ENCODE measurements at regions not wholly inside any gene's neighbourhood (a gene's known extent, or its start where the extent isn't known, plus 50 kb on each side); places are given as distances from the start of the nearest gene placed in this dataset.

DNA sequence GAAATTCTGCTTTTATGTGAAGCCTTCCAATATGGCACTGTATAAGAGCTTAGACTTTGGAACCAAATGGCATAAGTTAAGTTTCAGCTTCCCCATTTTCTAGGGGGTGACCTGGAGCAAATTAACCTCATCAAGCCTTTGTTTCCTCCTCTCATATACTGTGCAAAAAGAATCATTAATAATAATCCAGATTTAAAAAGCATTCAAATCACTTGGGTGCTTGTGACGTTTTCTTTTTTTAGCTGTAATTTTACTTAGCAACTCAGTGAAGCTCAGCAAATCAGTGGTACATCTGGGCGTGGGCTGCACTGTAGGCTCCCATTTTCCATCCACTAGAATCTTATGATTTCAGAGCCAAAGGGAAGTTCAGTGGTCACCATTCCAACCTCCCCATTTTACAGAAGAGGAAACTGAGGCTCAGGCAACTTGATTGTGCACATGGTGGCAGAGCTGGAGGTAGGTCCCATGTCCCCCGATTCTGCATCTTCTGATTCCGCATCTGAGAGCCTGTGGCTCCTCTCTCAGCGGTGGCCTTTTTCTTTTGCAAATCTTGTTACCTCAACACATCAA lies 131.2 kb downstream of the SNAPC1 start:
- DNase-seq (ENCODE audit: low spot score) = no peak

DNA sequence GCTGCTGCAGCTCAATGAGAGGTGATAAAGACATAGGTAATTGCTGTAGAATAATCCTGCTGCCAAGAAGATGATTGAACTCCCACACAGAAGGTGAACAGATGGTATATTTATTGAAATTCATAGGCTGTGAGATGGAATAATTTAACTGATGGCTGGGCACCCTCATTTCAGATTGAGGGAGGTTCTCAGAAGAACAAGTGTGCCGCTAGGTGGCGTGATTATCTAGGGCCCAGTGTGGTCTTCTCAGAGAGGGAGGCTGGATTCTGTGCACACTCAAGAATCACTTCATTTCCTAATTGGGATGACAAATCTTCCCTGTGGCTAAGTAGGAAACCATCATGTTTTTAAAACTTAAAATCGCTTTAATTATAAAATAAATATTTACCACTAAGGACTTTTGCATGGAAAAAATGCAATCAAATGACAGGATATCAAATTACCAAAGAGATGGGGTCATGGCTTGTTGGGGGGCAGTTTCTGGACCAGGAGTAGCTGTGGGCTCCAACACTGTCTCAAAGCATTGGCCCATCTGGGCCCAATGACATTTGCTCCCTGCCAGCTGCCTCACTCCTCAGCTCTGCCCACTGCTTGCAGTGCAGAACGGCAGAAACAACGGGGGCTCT lies 132.3 kb downstream of the SNAPC1 start:
- peak; percentile 73 for DNase-seq (ENCODE audit: low spot score)

DNA sequence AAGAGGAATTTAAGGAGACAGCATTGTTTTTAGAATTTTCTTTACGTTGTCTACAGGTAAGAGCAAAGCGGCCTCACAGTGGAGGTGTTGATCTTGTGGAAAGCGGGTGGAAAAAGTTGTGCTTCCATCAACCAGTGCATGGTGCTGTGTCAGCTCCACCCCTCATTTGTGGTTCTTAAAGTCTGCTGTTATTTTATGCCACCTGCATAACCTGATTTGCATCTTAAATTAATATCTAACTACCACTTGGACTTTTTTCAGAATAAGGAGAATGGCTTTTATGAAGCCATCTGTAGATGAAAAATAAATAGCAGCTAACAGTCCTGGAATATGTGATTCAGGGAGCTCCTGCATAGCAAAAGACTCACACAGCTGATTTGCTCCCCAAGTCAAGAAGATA lies 135.1 kb downstream of the SNAPC1 start:
- no peak for DNase-seq (ENCODE audit: low spot score)

DNA sequence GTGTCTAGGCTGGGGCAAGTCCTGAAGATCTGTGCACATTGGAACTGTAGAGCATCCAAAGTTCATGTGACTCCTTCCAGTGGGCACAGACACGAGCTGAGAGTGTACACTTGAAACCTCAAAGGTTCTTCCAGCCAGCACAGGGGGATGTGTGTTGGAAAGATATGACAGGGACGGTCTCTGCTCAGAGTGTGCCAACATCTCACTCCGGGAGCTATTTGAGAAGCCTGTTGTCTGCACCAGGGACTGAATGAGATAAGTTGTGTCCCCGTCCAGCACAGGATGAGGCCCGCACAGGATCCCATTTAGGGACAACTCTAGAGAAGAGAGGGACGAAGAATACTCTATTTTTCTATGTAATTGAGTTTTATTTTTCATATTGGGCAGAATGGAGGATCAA lies 136.3 kb downstream of the SNAPC1 start:
- no peak for DNase-seq (ENCODE audit: low spot score)

DNA sequence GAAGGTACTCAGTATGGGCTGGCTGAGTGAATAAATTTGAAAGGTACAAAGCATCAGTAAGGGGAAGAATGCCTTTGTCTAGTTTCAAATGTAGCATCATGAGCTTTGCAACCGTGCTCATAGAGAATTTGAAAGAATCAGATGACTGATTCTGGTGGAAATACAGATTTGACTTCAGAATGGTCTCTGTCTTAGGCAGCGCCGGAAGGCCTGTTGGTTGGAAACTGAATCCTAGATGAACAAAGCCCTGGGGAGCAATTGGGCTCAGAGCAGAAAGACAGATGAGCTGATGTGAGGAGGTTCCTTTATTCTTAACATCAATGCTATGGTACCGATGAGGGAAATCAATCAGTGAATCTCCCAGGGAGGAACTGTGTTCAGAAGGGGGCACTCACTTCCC lies 137.3 kb downstream of the SNAPC1 start:
- DNase-seq (ENCODE audit: low spot score) = no peak

DNA sequence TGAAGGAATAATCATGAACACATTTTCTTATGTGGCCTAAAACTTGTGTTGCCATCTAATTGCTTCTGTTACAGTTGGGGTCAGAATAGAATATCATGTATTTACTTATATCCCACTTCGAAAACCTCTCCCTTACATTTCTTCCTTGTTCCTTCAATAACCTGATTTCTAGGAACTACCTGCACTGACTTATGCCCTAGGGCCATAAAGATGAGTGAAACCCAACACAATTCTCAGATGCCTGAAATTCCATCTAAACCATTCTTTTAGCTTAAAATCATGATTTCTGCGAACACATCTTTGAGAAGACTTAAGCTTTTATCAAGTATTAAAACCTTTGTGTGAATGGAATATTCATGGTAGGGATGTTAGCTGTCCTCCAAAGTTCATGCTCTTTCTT lies 142.7 kb downstream of the SNAPC1 start:
- DNase-seq (ENCODE audit: low spot score) = no peak

DNA sequence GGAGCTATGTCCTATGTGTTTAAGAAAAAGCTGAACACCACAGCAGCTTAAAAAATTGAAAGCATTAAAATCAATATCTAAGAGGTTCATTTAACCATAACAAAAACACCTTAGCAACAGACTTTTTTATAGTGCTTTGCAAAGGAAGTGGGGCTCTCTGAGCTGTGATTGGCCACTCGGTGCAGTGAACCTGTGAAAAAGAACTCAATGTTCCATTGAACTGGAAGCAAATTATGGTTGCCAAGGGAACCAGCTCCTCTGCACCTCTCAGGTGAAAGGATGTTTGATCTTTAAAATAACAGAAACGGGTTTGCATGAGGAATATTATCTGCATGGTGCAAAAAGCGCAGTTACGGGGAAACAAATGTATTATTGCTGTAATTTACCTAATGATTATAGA lies 149.4 kb downstream of the SNAPC1 start:
- DNase-seq (ENCODE audit: low spot score) = no peak

DNA sequence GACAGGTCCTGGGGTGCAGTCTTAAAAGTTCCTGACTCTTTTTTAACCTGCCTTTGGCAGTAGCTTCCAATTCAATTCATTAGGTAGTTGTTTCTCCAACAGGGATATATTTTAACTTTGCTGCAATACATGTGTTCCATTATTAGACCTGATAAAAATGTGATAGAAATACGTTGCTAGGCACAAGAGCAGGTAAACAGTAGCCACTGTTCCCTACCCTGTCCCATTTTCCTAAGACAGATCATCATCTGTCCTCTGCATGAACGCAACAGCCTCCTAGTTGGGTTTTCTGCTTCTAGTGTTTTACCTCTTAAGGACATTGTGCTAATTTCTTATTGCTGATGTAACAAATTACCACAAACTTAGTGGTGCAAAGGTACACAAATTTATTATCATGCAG lies 156.8 kb downstream of the SNAPC1 start:
- DNase-seq (ENCODE audit: low spot score) = no peak

DNA sequence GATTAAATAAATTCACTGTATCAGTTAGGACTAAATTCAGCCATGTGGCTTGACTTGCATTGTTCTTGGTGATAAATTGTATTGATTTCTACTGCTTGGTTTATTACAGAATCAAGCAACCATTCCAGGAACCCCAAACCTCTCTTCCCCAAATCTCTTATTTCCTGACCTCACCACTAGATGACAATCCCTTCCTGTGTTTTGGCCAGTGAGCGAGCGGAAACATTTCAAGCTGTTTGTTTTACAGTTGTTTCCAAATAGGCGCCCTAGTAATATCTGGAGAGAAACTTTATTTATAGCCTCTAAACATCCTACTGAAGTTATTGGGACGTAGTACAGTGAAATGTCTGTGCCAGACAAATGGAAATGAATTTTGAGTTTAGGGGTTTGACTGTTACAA lies 161.1 kb downstream of the SNAPC1 start:
- no peak for DNase-seq (ENCODE audit: low spot score)

DNA sequence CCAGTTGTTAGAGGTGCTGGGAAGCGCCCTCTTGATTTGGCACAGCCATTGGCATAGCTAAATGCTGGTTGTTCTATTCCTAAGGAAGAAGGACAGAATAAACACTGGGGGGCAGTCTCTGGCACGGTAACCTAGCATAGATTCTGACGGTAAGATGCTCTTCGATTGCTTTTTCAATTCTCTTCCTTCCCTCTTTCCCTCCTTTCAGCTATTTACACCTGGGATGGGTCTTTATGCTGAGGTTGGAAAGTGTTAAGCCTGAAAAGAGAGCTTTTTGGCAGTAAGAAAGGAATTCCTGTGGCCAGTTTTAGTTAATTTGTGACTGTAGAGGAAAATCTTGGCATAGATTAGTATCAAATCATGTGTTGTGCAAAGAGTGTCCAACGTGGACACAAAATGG lies 162.8 kb downstream of the SNAPC1 start:
- peak; percentile 33 for DNase-seq (ENCODE audit: low spot score)

DNA sequence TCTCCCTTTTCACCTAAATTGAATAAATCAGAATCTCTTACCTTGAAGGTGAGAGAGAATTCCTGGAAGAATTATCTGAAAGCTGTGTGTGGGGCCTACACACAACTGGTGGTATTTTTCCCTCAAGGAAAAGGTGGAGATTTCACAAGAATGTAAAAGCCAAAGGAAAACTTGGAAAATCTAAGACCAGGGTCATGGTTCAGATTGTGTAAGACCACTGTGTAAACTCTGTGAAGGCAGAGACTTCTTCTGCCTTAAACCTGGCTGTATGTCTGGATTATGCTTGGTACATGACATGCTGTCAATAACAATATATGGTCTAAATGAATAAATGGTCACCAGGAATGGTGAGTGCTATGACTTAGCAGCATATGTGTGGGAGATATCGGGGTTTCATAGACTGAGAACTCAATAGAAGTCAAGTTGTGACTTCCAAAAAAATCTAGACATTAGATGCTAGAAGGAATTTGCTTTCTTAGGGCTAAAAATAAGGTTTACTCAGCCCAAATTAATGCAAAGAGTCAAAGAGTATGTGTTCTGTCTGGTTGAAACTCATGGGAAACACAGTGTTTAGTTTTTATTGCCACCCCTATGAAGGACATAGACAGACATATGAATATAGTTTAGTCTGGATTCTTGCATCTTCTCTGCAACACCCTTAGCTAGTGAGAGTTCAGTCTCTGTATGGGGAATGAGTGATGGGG lies 163.7 kb downstream of the SNAPC1 start:
- DNase-seq (ENCODE audit: low spot score) = no peak

DNA sequence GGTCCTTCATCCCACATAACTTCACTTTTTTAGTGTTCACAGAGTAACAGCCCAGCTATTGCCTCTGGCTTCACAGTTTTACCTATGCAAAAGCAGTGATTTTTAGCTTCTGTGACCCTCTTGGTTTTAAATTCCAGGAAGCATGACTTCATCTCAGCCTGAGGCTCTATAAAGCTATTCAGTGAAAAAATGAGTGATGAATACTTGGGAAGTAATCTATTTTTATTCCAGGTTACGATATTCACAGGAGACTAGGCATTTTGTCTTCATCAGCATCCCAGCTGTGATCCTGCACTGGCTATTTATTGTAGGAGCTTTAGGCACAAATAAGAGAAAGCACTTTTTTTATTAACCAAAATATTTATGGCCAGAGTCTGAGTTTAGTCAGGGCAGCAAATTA lies 164.8 kb downstream of the SNAPC1 start:
- no peak for DNase-seq (ENCODE audit: low spot score)

DNA sequence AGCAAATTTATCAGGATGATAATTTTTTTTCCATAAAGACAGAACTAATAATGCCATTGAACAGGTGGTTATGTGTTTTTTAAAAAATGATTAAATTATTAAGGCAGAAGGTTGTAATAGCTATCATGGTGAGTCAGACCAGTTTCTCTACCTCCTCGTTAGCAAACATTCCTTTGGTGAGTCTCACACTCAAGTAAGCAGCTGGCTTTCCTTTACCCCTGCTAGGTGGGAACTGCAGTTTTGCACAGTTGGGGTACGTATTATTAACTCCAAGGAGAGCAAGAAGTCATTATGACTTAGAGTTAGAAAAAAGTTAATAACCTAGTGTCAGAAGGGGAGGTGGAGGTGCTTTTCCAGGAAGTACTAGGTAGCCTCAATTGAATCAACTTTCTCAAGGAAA lies 165.3 kb downstream of the SNAPC1 start:
- peak; percentile 16 for DNase-seq (ENCODE audit: low spot score)

DNA sequence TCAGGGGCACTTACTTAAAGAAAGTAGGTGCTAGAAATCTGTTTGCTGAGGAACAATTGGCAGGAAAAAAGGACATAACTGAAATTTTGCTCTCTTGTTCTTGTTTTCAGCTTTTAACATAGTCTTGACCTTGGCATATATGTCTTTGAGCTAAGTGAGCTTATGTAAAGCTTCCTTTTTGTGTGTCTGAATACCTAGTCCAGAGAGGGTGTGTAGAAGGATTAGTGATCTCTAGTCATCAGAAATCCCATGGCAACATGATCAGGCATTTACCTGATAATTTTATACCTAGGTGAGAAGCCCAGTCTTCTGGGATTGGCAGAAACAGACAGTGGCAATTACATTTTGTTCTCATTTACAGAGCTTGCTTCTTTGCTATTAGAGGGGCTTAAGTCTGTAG lies 166.1 kb downstream of the SNAPC1 start:
- DNase-seq (ENCODE audit: low spot score) = no peak

DNA sequence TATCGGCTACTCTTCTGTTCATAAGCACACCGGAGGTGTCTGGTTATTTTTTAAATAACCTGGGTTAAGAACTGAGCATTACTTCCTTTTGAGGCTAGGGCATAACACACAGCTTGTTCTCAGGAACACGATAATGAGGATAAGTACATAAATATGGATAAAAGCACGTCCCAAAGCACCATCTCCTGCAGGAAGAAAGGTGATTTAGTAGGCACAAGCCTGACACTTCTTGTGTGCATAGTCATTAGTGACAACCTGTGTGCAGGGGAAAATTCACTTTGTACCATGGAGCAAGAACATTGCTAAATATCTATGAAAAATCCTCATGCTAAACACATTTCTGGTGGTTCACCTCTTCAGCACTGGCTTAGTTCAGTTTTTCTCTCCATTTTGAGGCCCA lies 166.5 kb downstream of the SNAPC1 start:
- no peak for DNase-seq (ENCODE audit: low spot score)

DNA sequence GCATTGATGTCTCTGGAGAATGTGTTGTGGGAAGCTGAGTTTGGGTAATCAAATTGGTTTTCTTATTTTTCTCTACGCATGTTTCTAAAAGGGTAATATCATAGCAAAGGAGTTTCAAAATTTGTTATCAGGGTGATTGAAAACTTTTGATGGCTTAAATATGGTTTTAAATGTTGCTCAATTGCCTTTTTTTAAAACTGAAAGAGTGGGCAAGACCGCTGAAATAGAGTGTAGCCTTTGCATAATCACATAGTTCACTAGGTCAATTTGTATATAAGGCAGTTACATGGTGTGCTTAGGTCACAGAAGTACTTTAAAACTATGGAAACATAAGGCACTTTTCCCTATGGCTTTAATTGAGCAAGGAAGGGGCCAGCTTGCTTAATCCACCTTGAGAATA lies 167.4 kb downstream of the SNAPC1 start:
- DNase-seq (ENCODE audit: low spot score) = no peak

DNA sequence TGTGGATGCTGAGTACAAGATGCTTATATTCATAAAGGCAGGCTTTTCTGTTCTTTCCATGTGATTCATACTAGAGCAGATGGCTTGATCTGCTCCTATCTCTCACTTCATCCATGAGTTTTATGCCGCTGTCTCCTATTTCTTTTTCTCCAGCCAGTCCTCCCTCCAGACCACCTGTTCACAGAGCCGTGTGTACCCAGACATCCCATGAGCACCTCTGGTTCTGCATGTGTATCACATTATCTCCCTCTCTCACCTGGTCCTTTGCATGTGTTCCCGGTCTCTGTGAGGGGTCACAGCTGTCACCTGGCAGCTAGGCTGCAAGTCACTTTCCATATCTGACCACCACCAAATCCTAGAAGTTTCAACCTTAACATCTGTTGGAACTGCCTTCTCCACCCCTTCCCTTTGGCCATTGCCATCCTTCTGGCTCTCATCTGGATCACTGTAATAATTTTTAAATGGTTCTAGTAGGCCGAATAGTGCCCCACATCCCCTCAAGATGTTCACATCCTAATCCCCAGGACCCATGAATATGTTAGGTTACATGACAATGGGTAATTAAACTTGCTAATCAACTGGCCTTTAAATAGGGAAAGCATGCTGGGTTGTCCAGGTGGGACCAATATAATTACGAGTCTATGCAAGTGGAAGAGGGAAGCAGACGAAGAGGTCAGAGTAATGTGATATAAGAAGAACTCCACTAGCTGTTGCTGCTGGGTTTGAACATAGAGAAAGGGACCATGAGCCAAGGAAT lies 168.1 kb downstream of the SNAPC1 start:
- DNase-seq (ENCODE audit: low spot score) = no peak

DNA sequence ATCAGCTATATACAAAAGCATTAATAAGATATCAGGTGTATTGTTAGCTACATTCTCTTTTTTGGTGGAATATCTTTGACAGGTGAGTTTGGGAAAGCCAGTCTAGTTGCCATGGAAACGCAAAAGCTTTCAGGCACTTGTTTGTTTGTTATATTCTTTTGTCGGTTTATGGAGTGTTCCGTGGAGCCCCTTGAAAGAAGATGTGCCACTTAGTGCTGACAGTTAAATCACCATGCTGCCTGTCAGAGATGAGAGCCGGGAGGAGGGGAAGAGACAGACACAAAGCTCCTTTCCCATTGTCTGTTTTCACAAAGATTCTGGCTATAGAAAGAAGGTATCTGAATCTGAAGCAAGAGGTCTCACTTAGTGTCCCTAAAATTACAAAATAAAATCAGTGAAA lies 170.8 kb downstream of the SNAPC1 start:
- no peak for DNase-seq (ENCODE audit: low spot score)

DNA sequence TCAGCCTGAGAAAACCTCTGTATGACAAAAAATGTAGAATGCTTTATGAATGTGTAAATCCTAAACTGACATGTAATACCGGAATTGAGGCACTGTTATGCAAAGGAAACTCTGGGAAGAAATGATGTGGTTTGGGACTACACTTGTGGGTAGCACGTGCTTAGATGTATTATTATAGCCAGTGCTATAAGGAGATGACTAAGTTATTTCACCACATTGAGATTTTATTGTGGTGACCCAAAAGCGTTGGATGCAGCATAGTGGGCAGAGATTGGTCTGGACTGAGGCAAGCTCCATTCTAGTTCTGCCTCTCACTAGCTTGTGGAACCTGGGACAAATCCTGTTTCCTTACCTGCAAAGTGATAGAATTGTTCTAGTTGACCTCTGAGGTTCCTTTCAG lies 172.2 kb downstream of the SNAPC1 start:
- no peak for DNase-seq (ENCODE audit: low spot score)

DNA sequence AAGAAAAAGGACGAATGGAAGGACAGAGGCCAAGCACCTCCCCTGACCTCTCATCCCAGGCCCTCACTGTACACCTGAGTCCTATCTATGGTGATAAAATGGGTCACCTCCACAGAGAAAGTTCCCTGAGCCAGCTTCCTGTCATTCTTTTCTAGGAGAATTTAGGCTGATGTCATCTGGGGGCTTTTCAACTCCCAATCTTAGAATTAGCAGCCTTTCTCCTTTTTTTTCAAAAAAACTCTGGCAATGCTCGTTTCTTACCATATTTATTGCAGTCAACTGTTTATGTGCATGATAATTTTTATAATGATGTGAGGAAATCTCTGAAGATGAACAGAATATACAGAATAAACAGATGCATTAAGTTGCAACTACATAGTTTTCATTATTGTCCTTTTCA lies 177.6 kb downstream of the SNAPC1 start:
- no peak for DNase-seq (ENCODE audit: low spot score)

DNA sequence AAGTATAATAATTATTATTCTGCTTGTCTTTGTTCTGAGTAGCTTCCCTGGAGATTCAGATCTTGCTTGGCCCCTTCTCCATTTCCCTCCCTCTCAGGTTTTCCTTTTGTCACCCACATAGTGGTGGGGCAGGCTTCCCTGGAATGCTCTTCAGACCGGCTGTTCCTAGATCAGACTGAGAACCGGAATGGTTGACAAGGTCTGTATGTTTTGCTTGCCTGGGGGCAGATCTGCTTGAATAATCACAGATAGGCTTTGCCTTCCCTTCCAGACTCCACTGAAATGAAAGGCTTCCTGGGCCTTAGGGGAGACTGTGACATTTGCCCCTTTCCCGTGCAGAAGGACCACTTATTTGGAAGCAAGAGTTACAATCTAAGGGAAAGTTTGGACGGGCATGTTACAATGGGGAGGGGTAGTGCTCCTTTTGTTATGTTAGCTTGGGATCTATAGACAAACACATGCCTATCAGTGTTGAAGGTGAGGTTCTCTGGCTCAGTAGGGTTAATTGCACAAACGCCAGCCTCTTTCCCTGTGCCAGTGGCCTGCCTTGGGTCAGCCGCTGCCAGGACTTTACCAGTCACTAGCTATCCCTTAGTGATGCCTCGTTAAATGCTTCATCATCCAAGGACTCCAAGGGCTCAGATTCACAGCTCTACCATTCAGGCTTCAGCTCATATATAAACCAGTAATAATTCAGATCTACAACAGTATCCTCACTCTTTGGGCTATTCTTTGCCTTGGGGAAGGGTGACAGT lies 178.6 kb downstream of the SNAPC1 start:
- DNase-seq (ENCODE audit: low spot score) = peak; percentile 19

DNA sequence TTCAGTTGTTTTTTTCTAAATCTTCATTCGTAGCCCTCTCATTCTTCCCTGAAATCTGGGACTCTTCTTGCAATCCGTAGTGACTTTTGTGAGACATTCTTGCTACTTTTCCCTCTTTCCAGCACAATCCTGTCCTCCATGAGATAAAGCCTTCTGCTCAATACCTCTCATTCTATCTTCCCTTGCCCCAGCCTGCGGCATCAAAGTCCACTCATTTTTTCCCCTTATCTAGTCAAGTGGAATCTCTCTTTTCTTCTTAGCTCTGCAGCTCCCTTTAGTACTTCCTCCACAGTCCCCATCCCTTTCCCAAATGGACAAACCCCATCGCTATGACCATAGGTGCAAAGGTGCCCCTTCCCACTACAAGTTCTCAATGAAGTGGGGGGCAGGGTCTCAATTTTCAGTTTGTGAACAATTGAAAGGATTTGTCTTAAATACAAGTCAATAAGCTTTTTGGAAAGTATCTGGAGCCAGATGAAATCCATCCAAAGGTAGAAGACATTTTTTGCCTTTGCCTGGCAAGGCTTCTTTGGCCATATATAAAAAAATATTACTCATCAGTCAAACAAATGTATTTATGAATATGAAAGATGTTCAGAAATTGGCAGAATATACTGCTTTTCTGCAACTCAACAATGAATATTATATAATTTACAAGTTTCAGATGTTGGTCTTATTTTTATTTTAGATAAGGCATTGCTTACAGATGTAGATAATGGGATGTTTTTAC lies 179.4 kb downstream of the SNAPC1 start:
- no peak for DNase-seq (ENCODE audit: low spot score)
